COR-L47 (cell line): ENCODE measurements at regions not wholly inside any gene's neighbourhood (a gene's known extent, or its start where the extent isn't known, plus 50 kb on each side); places are given as distances from the start of the nearest gene placed in this dataset.
"Not testable (repeated sequence)": the region's sequence is repeated elsewhere in the genome, so short reads cannot be mapped to it uniquely, and the experiment has no call there.

Experiments
- DNase-seq: peaks from one replicate; lab custom pipeline; 2025; lab: John Stamatoyannopoulos, UW

DNA sequence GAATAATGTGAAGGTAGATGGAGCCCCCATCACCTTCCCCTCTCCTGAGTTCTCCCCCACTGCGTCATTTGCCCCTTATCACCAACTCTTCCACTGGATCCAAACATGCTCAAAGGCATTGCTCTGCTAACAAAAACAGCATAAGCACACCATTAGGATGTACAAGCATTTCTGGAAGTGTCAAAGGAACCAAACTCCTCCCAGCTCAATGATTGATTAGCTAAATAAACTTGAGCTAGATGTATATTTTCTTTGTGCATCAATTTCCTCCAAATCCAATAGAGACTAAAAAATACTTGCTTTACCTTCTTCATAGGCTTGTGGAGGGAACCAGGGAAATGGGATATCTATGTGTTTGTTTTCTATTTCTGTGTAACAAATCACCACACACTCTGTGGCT lies 248.4 kb upstream of the JARID2 start:
- no peak for DNase-seq

DNA sequence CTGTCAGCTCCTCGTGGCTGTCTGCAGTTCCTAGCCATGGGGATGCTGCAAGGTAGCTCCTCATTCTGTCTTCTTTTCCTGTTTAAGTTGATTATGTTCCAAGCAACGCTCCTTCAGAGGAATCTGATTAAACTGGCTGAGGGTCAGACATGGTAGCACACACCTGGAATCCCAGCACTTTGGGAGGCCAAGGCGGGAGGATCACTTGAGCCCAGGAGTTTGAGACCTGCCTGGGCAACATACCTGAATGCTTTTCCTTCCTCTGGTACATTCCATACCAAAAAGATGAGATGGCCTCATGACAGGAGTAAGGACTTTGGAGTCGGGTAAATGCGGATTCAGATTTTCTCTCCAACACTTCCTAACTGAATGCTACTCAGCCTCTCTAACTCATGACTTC lies 246.8 kb upstream of the JARID2 start:
- DNase-seq = no peak

DNA sequence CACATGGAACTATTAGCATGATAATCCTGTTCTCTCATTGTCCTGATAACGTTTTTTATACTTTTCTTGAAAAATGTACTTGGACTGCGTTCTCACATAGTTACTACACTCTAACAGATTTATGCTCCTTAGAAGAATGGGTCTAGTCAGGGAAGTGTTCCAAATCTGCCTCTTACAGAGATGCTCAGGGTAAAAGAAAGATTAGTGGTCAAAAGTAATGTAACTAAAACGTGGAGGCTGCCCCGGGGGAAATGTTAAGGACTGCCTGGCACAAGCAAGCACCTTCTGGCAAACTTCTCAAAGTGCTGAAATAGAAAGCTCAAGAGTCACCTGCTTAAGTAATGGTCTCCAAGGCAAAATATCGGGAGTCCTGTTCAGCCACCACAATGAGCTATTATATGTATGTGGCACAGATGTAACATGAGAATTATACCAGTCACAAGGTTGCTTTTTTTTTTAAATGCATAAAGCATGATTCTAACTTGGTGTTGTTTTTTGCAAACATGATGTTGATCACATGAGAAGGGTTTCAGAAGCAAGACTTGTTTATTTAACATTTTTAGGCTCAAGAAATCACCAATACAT lies 244.5 kb upstream of the JARID2 start:
- DNase-seq = no peak

GRCh38 chr6:15008269-15008668 lies 237.6 kb upstream of the JARID2 start:
- no peak for DNase-seq

- DNase-seq = no peak
These were observed 230.9 kb upstream of the JARID2 start for GRCh38 chr6:15014958-15015357.

DNA sequence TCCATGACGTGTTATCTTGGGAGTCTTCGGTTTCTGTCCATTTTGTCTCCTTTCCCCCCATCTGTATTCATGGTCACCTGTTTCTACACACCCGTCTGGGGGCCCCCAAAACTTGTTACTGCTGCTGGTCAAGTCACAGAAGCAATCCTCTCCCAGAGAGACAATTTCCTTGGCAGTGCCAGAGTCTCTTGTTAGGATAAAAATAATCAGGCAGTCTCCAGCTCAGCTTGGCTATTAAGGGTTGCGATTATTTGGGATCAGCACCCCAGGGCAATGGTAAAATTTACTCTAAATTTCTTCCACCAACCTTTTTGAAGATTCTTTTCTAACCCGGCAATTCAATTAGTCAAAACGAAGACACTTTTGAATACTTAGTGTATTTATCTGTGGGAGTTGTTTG lies 229.1 kb upstream of the JARID2 start:
- DNase-seq = no peak

- DNase-seq = no peak
These were observed 228.6 kb upstream of the JARID2 start for GRCh38 chr6:15017261-15017660.

DNA sequence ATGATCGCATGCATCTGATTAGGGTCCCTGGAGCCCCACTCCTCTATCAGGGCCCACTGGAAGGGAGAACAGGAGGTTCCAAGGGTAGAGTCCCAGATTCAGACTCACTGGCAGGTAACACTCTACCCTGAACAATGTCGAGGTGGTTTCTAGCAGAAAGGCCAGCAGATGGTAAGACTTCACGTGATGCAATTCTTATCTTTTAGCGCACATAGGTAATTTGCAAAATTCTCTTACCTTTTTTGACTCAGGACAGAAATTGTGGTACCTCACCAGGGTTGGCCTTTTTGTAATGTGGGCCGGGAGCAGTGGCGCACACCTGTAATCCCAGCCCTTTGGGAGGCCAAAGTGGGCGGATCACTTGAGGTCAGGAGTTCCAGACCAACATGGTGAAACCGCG lies 228.1 kb upstream of the JARID2 start:
- DNase-seq = no peak

- DNase-seq = no peak
These were observed 225.6 kb upstream of the JARID2 start for GRCh38 chr6:15020119-15020770.

- no peak for DNase-seq
These were observed 224.8 kb upstream of the JARID2 start for GRCh38 chr6:15021074-15021473.

GRCh38 chr6:15023018-15023417 lies 222.9 kb upstream of the JARID2 start:
- DNase-seq = not testable (repeated sequence)

- no peak for DNase-seq
These were observed 222.4 kb upstream of the JARID2 start for GRCh38 chr6:15023448-15023847.

- no peak for DNase-seq
These were observed 220.4 kb upstream of the JARID2 start for GRCh38 chr6:15025446-15025845.

DNA sequence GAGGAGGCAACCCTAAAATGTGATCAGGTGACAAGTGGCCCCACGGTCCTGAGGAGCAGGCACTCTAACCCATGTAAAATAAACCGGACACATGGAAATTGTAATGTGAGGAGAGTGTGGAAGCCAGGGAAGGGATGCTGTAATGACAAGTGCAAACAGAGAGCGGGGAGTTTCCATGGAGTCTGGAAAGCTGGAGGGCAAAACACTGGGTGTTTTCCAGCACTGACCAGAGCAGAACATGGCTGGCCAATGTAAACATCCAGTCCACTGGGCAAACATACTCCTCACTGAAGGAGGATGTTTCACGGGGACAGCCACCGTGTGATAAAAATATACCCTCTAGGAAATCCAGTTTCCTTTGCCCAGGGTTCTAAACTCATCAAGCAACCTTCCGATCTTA lies 219.0 kb upstream of the JARID2 start:
- peak; percentile 78 for DNase-seq

DNA sequence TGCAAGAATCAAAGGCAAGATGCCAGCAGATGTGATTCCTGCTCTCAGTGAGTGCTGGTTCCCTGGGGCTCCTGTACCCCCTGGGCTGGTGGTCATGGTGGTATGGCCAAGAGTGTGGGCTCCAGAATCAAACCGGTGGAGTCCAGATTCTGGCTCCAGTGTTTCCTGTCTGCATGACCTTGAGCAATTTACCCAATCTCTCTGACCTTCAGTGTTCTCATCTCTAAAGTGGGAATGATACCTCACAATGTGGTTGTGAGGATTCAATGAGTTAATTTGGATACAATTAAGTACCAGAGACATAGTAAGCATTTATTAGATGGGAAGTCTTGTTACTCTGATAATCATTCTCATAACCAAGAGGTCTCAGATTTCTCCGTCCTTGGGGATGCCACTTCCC lies 218.4 kb upstream of the JARID2 start:
- no peak for DNase-seq

GRCh38 chr6:15032015-15032414 lies 213.9 kb upstream of the JARID2 start:
- DNase-seq = no peak

- no peak for DNase-seq
These were observed 212.0 kb upstream of the JARID2 start for GRCh38 chr6:15033850-15034203.

DNA sequence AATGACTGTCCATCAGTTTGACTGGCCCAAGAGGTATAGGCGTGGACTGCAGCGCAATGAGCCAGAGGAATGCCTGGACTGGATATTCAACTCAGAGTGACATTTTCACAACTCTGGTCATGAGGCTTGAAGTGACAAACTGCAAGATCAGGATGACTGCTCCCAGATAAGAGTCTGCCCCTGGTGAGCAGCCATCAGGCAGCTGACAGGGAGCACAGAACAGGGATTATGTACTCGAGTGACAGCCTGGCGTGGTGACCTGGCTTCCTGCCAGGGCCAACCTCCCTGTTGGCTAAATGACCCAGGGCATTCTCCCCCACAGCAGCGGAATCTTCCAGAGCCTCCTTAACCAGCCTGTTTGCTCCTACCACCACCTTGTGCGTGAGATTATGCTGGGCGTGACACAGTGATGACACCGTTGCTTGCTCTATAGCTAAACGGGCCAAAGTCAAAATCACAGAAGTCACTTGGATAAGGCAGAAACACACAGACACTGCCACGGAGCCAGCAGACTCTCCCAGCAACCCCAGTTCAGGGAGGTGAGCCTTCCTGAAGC lies 209.1 kb upstream of the JARID2 start:
- peak; percentile 8 for DNase-seq

DNA sequence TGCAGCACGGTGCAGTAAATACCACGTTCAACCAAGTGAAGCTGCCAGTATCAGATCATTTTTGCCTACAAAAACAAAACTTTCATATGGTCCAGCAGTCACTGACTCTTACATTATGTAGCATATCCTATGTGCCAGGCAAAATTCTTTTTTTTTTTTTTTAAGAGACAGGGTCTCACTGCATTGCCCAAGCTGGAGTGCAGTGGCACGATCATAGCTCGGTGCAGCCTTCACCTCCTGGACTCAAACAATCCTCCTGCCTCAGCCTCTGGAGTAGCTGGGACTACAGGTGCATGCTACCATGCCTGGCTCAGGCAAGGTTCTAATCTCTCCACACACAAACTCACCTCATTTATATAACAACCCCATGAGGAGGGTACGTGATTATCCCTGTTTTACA lies 208.6 kb upstream of the JARID2 start:
- no peak for DNase-seq

DNA sequence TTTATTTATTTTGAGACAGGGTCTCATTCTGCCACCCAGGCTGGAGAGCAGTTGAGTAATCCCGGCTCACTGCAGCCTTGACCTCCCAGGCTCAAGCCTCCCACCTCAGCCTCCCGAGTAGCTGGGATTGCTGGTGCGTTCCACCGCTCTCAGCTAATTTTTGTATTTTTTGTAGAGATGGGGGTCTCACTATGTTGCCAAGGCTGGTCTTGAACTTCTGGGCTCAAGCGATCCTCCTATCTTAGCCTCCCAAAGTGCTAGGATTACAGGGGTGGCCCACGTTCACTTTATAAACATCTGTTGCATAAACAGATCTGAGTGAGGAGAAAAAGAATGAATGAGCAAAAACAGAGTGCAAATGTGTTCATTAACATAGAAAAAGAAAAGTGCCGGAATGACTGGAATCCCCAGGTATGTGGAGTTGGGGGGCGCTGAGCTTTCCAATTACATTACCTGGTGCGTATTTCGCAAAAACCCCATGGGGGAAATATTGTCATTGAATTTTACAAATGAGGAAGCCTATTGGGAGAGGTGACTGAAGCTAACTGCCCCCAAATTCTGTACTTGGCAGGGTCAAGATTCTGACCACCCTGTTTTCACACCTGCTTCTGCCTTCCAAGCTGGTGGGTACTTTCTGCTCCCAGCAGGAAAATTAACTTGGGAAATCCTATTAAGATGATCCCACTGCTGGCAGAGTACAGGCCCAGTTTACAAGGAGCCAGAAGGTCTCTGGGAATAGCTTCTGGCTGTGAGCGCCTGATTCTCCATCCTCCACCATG lies 207.7 kb upstream of the JARID2 start:
- no peak for DNase-seq

GRCh38 chr6:15039136-15039535 lies 206.7 kb upstream of the JARID2 start:
- DNase-seq = no peak

GRCh38 chr6:15042938-15043337 lies 202.9 kb upstream of the JARID2 start:
- DNase-seq = no peak
